Keratinocyte (primary cell): ENCODE measurements at regions not wholly inside any gene's neighbourhood (a gene's known extent, or its start where the extent isn't known, plus 50 kb on each side); places are given as distances from the start of the nearest gene placed in this dataset.

Experiments used
- EZH2 ChIP-seq: IDR thresholded peaks from one replicate; pipeline ENCODE4 v1.6.1; 2012; ENCODE audit warnings: inconsistent platforms, mild to moderate bottlenecking, low read length, moderate library complexity
- TF ChIP-seq, protein P1 (sequence below), 3 experiments: IDR thresholded peaks in 1 of 3; conservative IDR thresholded peaks in 1 of 3; optimal IDR thresholded peaks in 1 of 3; 2 replicates in 2 of 3; 3 replicates in 1 of 3; pipeline versions ENCODE3 to v1.5.1; 2011; ENCODE audit warnings: low read length in 3 of 3, mild to moderate bottlenecking in 3 of 3, moderate library complexity in 2 of 3, control low read depth in 1 of 3, inconsistent platforms in 1 of 3; ENCODE audit not compliant: insufficient read depth in 2 of 3; ENCODE audit errors: extremely low read depth in 1 of 3

DNA sequence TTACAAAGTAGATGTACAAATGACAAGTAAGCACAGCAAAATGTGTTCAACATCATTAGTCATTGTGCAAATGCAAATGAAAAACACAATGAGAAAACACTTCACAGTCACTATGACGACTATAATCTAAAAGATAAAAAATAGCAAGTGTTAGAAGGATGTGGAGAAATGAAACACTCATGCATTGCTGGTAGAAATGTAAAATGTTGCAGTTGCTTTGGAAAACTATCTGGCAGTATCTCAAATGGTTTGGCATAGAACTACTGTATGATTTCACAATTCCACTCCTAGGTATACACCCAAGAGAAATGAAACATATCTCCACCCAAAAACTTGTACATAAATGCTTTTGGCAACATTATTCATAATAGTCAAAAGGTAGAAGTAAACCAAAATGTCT, 459.7 kb upstream of the TRAM1L1 start:
- TF ChIP-seq, protein P1, sequence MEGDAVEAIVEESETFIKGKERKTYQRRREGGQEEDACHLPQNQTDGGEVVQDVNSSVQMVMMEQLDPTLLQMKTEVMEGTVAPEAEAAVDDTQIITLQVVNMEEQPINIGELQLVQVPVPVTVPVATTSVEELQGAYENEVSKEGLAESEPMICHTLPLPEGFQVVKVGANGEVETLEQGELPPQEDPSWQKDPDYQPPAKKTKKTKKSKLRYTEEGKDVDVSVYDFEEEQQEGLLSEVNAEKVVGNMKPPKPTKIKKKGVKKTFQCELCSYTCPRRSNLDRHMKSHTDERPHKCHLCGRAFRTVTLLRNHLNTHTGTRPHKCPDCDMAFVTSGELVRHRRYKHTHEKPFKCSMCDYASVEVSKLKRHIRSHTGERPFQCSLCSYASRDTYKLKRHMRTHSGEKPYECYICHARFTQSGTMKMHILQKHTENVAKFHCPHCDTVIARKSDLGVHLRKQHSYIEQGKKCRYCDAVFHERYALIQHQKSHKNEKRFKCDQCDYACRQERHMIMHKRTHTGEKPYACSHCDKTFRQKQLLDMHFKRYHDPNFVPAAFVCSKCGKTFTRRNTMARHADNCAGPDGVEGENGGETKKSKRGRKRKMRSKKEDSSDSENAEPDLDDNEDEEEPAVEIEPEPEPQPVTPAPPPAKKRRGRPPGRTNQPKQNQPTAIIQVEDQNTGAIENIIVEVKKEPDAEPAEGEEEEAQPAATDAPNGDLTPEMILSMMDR (optimal IDR thresholded peaks at IDR 0.05 in 1 of 3, IDR thresholded peaks at IDR 0.05 in 1 of 3, conservative IDR thresholded peaks at IDR 0.05 in 1 of 3; ENCODE audit: extremely low read depth in 1 of 3, insufficient read depth in 2 of 3, low read length in 3 of 3) = no peak
- TF ChIP-seq EZH2 = no peak
